Prostate gland (tissue), 2 donors: ENCODE measurements at regions not wholly inside any gene's neighbourhood (a gene's known extent, or its start where the extent isn't known, plus 50 kb on each side); places are given as distances from the start of the nearest gene placed in this dataset.

Experiments used
- POLR2A ChIP-seq: fragments of 450-650 bp; IDR thresholded peaks from one replicate; pipeline ENCODE4 v1.6.1; 2016; ENCODE audit warnings: antibody characterized with exemption, mild to moderate bottlenecking
- TF ChIP-seq, protein P1 (sequence below), 4 experiments: fragments of 200-600 bp in 2 of 4; fragments of 450-650 bp in 2 of 4; sonication (generic) in 2 of 4; IDR thresholded peaks; 1 replicate in 3 of 4; 2 replicates in 1 of 4; pipeline ENCODE4 v1.5.1; 2016 to 2019; ENCODE audit warnings: antibody characterized with exemption in 4 of 4, mild to moderate bottlenecking in 2 of 4, moderate library complexity in 2 of 4

DNA sequence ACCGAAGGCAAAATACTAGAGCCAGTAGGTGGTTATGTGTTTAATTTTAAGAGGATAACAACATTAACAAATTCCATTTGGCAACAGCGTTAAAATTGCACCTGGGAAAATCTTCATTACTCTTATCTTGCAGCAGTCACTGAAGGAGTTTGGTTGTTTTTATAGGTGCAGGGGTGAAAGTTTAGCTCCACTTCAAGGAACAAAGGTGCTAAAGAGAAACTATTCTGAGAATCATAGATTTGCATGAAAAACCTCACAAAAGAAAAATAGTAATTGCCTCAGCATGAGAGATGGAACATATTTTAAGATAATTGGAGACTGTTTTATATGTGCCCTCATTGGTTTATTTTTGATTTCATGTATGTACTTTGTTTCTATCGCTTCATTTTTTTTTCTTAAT lies 444.4 kb downstream of the UTRN start:
- no peak for TF ChIP-seq POLR2A
- TF ChIP-seq, protein P1, sequence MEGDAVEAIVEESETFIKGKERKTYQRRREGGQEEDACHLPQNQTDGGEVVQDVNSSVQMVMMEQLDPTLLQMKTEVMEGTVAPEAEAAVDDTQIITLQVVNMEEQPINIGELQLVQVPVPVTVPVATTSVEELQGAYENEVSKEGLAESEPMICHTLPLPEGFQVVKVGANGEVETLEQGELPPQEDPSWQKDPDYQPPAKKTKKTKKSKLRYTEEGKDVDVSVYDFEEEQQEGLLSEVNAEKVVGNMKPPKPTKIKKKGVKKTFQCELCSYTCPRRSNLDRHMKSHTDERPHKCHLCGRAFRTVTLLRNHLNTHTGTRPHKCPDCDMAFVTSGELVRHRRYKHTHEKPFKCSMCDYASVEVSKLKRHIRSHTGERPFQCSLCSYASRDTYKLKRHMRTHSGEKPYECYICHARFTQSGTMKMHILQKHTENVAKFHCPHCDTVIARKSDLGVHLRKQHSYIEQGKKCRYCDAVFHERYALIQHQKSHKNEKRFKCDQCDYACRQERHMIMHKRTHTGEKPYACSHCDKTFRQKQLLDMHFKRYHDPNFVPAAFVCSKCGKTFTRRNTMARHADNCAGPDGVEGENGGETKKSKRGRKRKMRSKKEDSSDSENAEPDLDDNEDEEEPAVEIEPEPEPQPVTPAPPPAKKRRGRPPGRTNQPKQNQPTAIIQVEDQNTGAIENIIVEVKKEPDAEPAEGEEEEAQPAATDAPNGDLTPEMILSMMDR (IDR thresholded peaks at IDR 0.05): no peak
